ENCODE measurements at regions not wholly inside any gene's neighbourhood (a gene's known extent, or its start where the extent isn't known, plus 50 kb on each side); places are given as distances from the start of the nearest gene placed in this dataset.

DNA sequence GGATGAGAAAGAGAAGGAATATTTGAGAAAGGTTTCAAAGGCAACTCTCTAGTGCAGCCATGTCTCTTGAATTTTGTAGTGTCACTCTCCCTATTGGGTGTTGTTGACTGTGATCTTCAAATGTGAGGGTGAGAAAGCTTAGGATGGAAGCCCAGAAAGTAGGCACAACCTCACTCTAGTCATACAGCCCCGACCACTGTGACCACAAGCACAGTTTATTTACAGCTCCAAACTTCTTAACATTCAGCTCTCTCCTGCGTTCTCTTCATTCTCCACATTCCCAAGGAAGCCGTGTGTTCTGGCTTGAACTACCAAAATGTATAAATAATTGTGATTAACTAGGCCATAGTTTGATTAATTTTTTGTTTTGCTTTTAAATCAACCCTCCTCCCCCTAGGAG, 542.9 kb downstream of the LRRC70 start:
- in situ Hi-C loops (cut with MboI; ENCODE audit: low sequenced_read_pairs, unreplicated experiment) = no loop called here
- TF ChIP-seq, protein P1, sequence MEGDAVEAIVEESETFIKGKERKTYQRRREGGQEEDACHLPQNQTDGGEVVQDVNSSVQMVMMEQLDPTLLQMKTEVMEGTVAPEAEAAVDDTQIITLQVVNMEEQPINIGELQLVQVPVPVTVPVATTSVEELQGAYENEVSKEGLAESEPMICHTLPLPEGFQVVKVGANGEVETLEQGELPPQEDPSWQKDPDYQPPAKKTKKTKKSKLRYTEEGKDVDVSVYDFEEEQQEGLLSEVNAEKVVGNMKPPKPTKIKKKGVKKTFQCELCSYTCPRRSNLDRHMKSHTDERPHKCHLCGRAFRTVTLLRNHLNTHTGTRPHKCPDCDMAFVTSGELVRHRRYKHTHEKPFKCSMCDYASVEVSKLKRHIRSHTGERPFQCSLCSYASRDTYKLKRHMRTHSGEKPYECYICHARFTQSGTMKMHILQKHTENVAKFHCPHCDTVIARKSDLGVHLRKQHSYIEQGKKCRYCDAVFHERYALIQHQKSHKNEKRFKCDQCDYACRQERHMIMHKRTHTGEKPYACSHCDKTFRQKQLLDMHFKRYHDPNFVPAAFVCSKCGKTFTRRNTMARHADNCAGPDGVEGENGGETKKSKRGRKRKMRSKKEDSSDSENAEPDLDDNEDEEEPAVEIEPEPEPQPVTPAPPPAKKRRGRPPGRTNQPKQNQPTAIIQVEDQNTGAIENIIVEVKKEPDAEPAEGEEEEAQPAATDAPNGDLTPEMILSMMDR (IDR thresholded peaks at IDR 0.05; ENCODE audit: borderline replicate concordance, control extremely low read depth, extremely low read depth, insufficient read depth, missing control alignments) = no peak
- DNase-seq (ENCODE audit: low spot score) = no peak

DNA sequence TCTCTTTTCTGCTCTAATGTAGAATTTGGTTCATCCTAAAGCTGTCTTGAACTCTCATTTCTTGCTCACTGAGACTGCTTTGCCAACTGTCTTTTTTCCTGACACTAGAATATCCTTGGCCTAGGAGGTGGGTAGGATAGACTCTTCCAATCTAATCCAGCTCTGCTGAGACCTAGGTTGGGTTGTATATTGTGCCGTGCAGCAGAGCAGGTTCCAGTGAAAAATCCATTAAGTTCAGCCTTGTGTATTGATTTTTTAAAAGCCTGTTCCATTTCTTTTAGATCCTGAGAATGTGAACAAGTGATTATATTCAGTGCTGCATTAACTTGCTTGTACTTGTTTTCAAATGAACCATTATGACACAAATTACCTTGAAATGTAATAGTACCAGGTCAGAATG, 539.6 kb downstream of the LRRC70 start:
- in situ Hi-C loops (cut with MboI; ENCODE audit: low sequenced_read_pairs, unreplicated experiment) = no loop called here
- no peak for DNase-seq (ENCODE audit: low spot score)
- TF ChIP-seq, protein P1 (IDR thresholded peaks at IDR 0.05; ENCODE audit: borderline replicate concordance, control extremely low read depth, extremely low read depth, insufficient read depth, missing control alignments) = no peak

- TF ChIP-seq, protein P1 (IDR thresholded peaks at IDR 0.05; ENCODE audit: borderline replicate concordance, control extremely low read depth, extremely low read depth, insufficient read depth, missing control alignments) = no peak
- in situ Hi-C loops (cut with MboI; ENCODE audit: low sequenced_read_pairs, unreplicated experiment) = no loop called here
- no peak for DNase-seq (ENCODE audit: low spot score)
Observed at GRCh38 chr5:63111891-63112290, 533.3 kb downstream of the LRRC70 start.

GRCh38 chr5:63101870-63102269, 523.3 kb downstream of the LRRC70 start:
- no peak for DNase-seq (ENCODE audit: low spot score)
- in situ Hi-C loops (cut with MboI; ENCODE audit: low sequenced_read_pairs, unreplicated experiment) = no loop called here
- TF ChIP-seq, protein P1 (IDR thresholded peaks at IDR 0.05; ENCODE audit: borderline replicate concordance, control extremely low read depth, extremely low read depth, insufficient read depth, missing control alignments) = no peak

- no peak for DNase-seq (ENCODE audit: low spot score)
- TF ChIP-seq, protein P1 (IDR thresholded peaks at IDR 0.05; ENCODE audit: borderline replicate concordance, control extremely low read depth, extremely low read depth, insufficient read depth, missing control alignments) = no peak
- in situ Hi-C loops (cut with MboI; ENCODE audit: low sequenced_read_pairs, unreplicated experiment) = no loop called here
Observed at GRCh38 chr5:63097286-63097685, 518.7 kb downstream of the LRRC70 start.

GRCh38 chr5:63094730-63095129, 516.1 kb downstream of the LRRC70 start:
- TF ChIP-seq, protein P1 (IDR thresholded peaks at IDR 0.05; ENCODE audit: borderline replicate concordance, control extremely low read depth, extremely low read depth, insufficient read depth, missing control alignments) = no peak
- no peak for DNase-seq (ENCODE audit: low spot score)
- in situ Hi-C loops (cut with MboI; ENCODE audit: low sequenced_read_pairs, unreplicated experiment) = no loop called here

- TF ChIP-seq, protein P1 (IDR thresholded peaks at IDR 0.05; ENCODE audit: borderline replicate concordance, control extremely low read depth, extremely low read depth, insufficient read depth, missing control alignments) = no peak
- DNase-seq (ENCODE audit: low spot score) = no peak
- in situ Hi-C loops (cut with MboI; ENCODE audit: low sequenced_read_pairs, unreplicated experiment) = no loop called here
Observed at GRCh38 chr5:63089147-63089546, 510.5 kb downstream of the LRRC70 start.
